ENCODE measurements at regions not wholly inside any gene's neighbourhood (a gene's known extent, or its start where the extent isn't known, plus 50 kb on each side); places are given as distances from the start of the nearest gene placed in this dataset.

DNA sequence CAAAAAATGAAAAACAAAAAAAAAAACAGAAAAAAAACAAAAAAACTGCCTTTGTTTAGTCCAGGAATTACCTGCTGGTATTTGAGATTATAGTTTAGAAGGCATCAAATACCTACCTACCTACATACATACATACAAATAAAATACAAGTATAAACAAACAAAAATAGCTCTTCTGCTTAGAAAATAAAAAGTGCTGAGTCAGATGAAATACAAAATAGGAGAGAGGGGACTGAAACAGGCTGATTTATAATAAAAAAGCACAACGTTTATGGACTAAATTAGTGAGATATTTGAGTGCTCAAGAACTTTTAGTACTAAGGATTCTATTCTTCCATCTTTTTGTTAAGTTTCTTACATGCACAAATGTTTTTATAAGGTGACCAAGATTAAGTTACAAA, 980.8 kb downstream of the PLA2G4A start:
- H3K27ac ChIP-seq = no peak overlapping the region

GRCh38 chr1:187816646-187817045, 987.9 kb downstream of the PLA2G4A start:
- Histone ChIP-seq H3K4me1 (ENCODE audit: control insufficient read depth in 1 of 2, insufficient read depth in 1 of 2, low read depth in 1 of 2, low read length in 1 of 2) (no peaks in the 10 kb centered on the region), H3K36me3 (no peaks in the 10 kb centered on the region), H3K27me3 (no peaks in the 10 kb centered on the region), H3K27ac (no peak overlapping the region), H3K9me3 (no peaks in the 10 kb centered on the region), H3K4me3 (ENCODE audit: low read depth in 1 of 2, low read length in 1 of 2) (no peak overlapping the region)
- TF ChIP-seq, protein P1, sequence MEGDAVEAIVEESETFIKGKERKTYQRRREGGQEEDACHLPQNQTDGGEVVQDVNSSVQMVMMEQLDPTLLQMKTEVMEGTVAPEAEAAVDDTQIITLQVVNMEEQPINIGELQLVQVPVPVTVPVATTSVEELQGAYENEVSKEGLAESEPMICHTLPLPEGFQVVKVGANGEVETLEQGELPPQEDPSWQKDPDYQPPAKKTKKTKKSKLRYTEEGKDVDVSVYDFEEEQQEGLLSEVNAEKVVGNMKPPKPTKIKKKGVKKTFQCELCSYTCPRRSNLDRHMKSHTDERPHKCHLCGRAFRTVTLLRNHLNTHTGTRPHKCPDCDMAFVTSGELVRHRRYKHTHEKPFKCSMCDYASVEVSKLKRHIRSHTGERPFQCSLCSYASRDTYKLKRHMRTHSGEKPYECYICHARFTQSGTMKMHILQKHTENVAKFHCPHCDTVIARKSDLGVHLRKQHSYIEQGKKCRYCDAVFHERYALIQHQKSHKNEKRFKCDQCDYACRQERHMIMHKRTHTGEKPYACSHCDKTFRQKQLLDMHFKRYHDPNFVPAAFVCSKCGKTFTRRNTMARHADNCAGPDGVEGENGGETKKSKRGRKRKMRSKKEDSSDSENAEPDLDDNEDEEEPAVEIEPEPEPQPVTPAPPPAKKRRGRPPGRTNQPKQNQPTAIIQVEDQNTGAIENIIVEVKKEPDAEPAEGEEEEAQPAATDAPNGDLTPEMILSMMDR (IDR thresholded peaks at IDR 0.05) = no peak

More for the DNA sequence above, 980.8 kb downstream of the PLA2G4A start:
- Histone ChIP-seq H3K4me3 (ENCODE audit: low read depth in 1 of 2, low read length in 1 of 2) (no peak overlapping the region), H3K36me3 (no peaks in the 10 kb centered on the region), H3K4me1 (ENCODE audit: control insufficient read depth in 1 of 2, insufficient read depth in 1 of 2, low read depth in 1 of 2, low read length in 1 of 2) (no peaks in the 10 kb centered on the region), H3K27me3 (no peaks in the 10 kb centered on the region), H3K9me3 (no peaks in the 10 kb centered on the region)
- TF ChIP-seq, protein P1 (IDR thresholded peaks at IDR 0.05) = no peak

GRCh38 chr1:187817782-187818181, 989.0 kb downstream of the PLA2G4A start:
- no peaks in the 10 kb centered on the region for H3K9me3 ChIP-seq

DNA sequence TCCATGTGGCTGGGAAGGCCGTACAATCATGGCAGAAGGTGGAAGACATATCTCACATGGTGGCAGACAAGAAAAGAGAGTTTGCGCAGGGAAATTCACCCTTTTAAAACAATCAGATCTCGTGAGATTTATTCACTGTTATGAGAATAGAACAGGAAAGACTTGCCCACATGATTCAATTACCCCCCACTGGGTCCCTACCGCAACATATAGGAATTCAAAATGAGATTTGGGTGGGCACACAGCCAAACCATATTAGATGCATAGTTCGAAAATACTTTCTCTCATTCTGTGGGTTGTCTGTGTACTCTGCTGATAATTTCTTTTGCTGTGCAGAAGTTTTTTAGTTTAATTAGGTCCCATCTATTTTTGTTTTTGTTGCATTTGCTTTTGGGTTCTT, 990.3 kb downstream of the PLA2G4A start:
- TF ChIP-seq, protein P1 (IDR thresholded peaks at IDR 0.05) = no peak

More at GRCh38 chr1:187817782-187818181, 989.0 kb downstream of the PLA2G4A start:
- H3K4me1 ChIP-seq (ENCODE audit: control insufficient read depth in 1 of 2, insufficient read depth in 1 of 2, low read depth in 1 of 2, low read length in 1 of 2) = no peaks in the 10 kb centered on the region
- no peak overlapping the region for H3K4me3 ChIP-seq (ENCODE audit: low read depth in 1 of 2, low read length in 1 of 2)
- no peaks in the 10 kb centered on the region for H3K27me3 ChIP-seq
- H3K27ac ChIP-seq = no peak overlapping the region
- TF ChIP-seq, protein P1 (IDR thresholded peaks at IDR 0.05) = no peak
- H3K36me3 ChIP-seq = no peaks in the 10 kb centered on the region

GRCh38 chr1:187836557-187836956, 1007.8 kb downstream of the PLA2G4A start:
- H3K9me3 ChIP-seq = no peaks in the 10 kb centered on the region
- TF ChIP-seq, protein P1 (IDR thresholded peaks at IDR 0.05) = no peak
- H3K36me3 ChIP-seq = no peaks in the 10 kb centered on the region
- no peaks in the 10 kb centered on the region for H3K4me1 ChIP-seq (ENCODE audit: control insufficient read depth in 1 of 2, insufficient read depth in 1 of 2, low read depth in 1 of 2, low read length in 1 of 2)
- H3K4me3 ChIP-seq (ENCODE audit: low read depth in 1 of 2, low read length in 1 of 2) = no peak overlapping the region
- no peaks in the 10 kb centered on the region for H3K27me3 ChIP-seq
- no peak overlapping the region for H3K27ac ChIP-seq

More for the DNA sequence above, 990.3 kb downstream of the PLA2G4A start:
- Histone ChIP-seq H3K4me1 (ENCODE audit: control insufficient read depth in 1 of 2, insufficient read depth in 1 of 2, low read depth in 1 of 2, low read length in 1 of 2) (no peaks in the 10 kb centered on the region), H3K27me3 (no peaks in the 10 kb centered on the region), H3K27ac (no peak overlapping the region), H3K4me3 (ENCODE audit: low read depth in 1 of 2, low read length in 1 of 2) (no peak overlapping the region), H3K36me3 (no peaks in the 10 kb centered on the region), H3K9me3 (no peaks in the 10 kb centered on the region)

DNA sequence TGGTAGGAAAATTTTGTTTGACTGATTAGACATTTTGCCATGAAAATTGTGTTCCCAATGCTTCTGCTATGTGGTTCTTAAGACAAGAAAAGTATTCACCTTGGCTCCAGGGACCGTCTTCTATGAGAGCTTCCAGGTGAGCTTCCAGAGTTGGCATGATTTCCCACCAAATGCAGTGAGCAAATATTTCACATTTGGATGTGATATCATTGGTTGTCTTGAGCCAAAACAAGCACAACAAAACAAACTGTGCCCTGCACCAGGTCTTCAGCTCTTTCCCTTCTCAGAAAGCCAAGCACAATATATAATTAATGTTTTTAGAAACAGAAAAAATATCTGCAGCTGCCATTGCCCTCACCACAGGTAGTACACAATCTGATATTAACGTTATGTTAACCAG, 1009.0 kb downstream of the PLA2G4A start:
- H3K27me3 ChIP-seq = no peaks in the 10 kb centered on the region
- H3K9me3 ChIP-seq = no peaks in the 10 kb centered on the region
- no peak overlapping the region for H3K27ac ChIP-seq
- no peaks in the 10 kb centered on the region for H3K4me1 ChIP-seq (ENCODE audit: control insufficient read depth in 1 of 2, insufficient read depth in 1 of 2, low read depth in 1 of 2, low read length in 1 of 2)
- H3K4me3 ChIP-seq (ENCODE audit: low read depth in 1 of 2, low read length in 1 of 2) = no peak overlapping the region
- TF ChIP-seq, protein P1 (IDR thresholded peaks at IDR 0.05) = no peak
- H3K36me3 ChIP-seq = no peaks in the 10 kb centered on the region

Data from neutrophil (primary cell).